Mucosa of stomach (tissue), 1 donor: ENCODE measurements at regions not wholly inside any gene's neighbourhood (a gene's known extent, or its start where the extent isn't known, plus 50 kb on each side); places are given as distances from the start of the nearest gene placed in this dataset.

Experiments used
- H3K27me3 ChIP-seq: one replicate; pipeline ENCODE4 v1.7.0; 2013; ENCODE audit warnings: mild to moderate bottlenecking, low read length; ENCODE audit not compliant: control insufficient read depth, insufficient read depth
- H3K36me3 ChIP-seq: one replicate; pipeline ENCODE4 v1.7.0; 2013; ENCODE audit warnings: low read length; ENCODE audit not compliant: control insufficient read depth, insufficient read depth
- H3K4me1 ChIP-seq: one replicate; pipeline ENCODE4 v1.7.0; 2013; ENCODE audit warnings: mild to moderate bottlenecking, low read length; ENCODE audit not compliant: control insufficient read depth, insufficient read depth
- H3K4me3 ChIP-seq: one replicate; pipeline ENCODE4 v1.7.0; 2013; ENCODE audit warnings: low read length
- H3K9ac ChIP-seq: one replicate; pipeline ENCODE4 v1.7.0; 2013; ENCODE audit warnings: mild to moderate bottlenecking, low read length, moderate library complexity
- H3K9me3 ChIP-seq: one replicate; pipeline ENCODE4 v1.7.0; 2013; ENCODE audit warnings: mild to moderate bottlenecking, low read length, moderate library complexity; ENCODE audit not compliant: control insufficient read depth
- donor health status: Pancreatic carcinoma.

DNA sequence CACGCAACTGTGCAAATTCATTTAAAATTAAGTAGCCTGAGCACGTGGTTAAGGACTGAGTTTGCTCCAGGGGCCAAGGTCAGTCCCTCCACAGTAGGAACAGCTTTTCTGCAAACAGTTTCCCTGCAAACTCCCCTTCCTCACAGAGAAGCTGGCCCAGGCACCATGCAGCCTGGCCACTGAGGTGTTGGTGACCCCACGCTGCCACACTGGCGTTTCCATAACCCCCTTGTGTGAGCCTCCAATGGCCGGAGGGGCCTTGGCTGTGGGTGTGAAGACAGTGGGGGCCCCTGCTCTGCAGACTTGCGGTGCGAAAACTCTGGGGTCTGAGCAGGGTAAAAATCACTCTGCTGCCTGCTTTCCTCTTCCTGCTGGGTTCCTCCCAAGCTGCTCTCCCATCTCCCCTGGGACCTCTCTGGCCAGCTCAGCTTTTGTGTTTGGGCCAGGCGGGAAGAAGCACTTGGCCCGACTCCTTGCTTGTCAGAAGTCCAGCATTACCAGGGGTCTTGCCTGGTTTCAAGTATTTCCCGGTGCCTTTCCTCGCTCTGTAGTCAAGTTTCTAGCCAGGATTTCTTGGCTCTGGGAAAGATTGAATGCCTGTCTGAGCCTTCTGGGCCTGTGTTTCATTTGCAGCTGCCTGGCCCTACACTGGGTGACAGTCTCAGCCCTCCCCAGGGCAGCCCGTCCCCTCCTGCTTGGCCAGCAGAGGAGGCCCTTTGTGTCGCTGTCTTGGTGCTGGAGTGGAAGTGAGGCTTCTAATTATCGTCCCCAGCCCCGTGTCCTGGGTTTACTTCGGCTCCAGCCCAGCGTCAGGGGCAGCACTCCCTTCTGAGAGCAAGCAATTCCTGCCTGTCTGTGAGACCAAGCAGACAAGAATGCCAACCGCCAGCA lies 131.4 kb upstream of the SLC1A4 start:
- no peaks in the 10 kb centered on the region for H3K36me3 ChIP-seq
- peaks cover 30% of the 10 kb centered on the region for H3K4me1 ChIP-seq
- H3K9me3 ChIP-seq, result no peaks in the 10 kb centered on the region
- peak overlapping the region; percentile 72 for H3K9ac ChIP-seq
- H3K27me3 ChIP-seq, result no peaks in the 10 kb centered on the region
- no peak overlapping the region for H3K4me3 ChIP-seq

DNA sequence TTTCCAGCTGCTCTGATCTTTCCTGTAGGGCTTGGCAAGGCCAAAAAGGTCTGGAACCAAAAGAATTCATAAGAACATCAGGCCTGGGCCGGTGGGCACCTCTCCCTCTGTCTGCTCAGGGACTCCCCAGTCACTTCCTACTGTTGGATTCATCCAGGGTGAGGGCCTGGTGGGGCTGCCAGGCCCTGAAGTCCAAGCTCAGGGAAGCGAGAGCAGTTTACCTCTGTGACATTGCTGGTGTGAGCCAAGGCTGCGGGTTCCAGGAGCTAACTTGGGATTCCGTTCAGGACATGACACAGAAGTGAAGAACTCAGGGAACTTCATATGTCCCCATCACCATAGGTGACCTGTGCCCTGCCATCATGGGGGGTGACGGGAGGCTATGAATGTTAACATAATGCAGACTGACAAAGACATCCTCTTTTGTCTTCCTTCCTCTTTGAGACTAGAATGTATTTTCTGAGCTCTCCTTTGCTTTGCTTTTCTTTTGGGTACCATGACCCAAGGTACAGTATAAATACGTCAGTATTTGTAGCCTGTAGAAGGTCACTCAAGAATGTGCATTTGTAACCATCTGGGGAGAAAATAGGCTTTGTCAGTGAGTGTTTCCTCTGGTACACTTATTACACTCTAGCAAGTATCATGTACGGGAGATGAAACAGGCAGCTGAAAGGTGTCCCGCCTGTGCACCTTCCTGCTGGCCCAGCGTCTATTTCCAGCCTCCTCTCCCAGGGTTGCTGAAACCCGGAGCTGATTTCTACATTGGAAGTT lies 130.5 kb upstream of the SLC1A4 start:
- H3K36me3 ChIP-seq, result no peaks in the 10 kb centered on the region
- peaks cover 30% of the 10 kb centered on the region for H3K4me1 ChIP-seq
- peak overlapping the region; percentile 72 for H3K9ac ChIP-seq
- H3K4me3 ChIP-seq, result peak overlapping the region; percentile 6
- H3K27me3 ChIP-seq, result no peaks in the 10 kb centered on the region
- H3K9me3 ChIP-seq, result no peaks in the 10 kb centered on the region

DNA sequence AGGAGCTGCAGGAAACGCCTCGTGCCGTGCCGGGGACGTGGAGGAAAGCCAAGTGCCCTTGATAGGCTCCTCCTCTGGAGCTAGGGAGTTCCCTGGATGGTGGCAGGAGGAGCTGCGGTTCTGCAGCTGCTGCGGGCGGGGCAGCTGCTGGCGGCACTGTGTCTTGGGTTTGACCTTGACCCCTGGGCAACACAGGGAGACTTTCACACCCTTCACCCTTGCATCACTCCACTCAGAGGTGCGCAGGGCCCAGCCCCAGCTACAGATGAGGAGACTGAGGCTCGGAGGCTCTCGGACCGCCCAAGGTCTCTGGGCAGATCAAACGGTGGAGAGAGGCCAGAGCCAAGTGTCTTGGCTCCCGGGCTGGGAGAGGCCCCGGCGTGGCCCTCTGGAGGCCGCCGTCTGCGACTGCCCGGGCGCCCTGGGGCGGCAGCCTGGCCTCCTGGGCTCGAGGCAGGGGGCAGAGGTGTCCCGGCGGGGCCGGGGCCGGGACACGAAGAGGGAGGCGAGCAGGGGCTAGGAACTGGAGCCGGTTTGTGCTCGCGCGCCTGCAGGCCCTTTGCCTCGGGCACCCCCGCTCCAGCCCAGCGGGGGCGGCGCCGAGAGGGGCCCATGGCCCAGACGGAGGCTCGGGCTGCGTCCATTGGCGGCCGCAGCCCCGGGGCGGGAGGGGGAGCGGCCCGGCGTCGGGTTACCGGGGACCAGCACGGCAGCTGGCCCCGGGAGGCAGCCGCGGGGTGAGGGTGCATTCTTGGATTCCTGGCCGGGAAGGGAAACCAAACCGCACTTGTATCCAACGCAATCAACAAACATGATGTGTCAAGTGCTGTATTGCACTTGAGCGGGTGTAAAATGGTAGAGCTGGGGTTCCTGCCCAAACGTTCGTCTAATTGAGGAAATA lies 129.6 kb upstream of the SLC1A4 start:
- Histone ChIP-seq H3K27me3 (no peaks in the 10 kb centered on the region), H3K9ac (peak overlapping the region; percentile 72), H3K4me3 (peak overlapping the region; percentile 6), H3K9me3 (no peaks in the 10 kb centered on the region), H3K36me3 (no peaks in the 10 kb centered on the region), H3K4me1 (peaks cover 33% of the 10 kb centered on the region)

GRCh38 chr2:64860276-64860885 lies 128.8 kb upstream of the SLC1A4 start:
- Histone ChIP-seq H3K4me1 (peaks cover 36% of the 10 kb centered on the region), H3K4me3 (no peak overlapping the region), H3K9ac (peak overlapping the region; percentile 72), H3K36me3 (no peaks in the 10 kb centered on the region), H3K27me3 (no peaks in the 10 kb centered on the region), H3K9me3 (no peaks in the 10 kb centered on the region)

- Histone ChIP-seq H3K9ac (no peak overlapping the region), H3K4me1 (peaks cover 41% of the 10 kb centered on the region)
These were observed 128.3 kb upstream of the SLC1A4 start for GRCh38 chr2:64860936-64861335.

DNA sequence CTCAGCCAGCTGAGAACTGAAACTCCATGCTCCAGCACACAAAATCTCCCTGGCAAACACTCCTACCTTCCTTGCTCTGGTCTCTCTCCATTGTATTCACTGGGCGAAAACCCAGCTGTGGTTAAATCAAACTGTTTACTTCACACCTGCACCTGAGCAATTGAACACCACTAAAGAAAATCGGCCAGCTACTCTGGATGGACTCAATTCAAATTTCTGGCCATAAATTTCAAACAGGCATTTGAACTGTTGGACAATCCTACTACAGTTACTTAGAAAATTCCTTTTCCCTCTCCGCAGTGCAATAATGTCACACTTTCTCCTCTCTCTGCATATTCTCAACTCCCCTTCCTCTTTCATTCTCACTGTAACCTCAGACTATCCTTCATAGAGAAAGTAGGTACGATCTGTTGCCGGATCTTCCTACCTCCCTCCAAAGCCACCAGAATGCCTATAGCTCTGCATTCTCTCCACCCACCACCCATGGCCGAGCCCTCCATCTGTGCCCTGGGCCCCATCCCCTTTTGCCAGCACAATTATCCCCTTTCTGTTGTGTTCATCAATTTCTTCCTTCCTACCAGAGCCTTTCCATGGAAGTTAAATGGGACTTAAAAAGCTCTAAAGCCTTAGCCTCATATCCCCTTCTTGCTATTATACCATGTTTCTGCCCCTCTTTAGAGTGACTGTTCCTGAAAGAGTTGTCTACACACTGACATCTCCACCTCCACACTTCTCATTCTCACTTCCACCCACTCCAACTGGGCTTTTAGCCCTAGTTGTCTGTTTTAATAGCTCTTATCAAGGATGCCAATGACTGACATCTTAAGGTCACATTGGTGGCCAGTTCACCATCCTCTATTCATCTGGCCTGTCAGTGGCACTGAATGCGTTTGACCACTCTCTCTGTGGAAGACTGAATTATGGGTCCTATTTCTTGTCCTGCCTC lies 127.5 kb upstream of the SLC1A4 start:
- H3K36me3 ChIP-seq, result no peaks in the 10 kb centered on the region
- no peaks in the 10 kb centered on the region for H3K27me3 ChIP-seq
- H3K4me1 ChIP-seq, result peaks cover 41% of the 10 kb centered on the region
- no peak overlapping the region for H3K4me3 ChIP-seq
- no peaks in the 10 kb centered on the region for H3K9me3 ChIP-seq
- H3K9ac ChIP-seq, result no peak overlapping the region

More at GRCh38 chr2:64860936-64861335, 128.3 kb upstream of the SLC1A4 start:
- Histone ChIP-seq H3K27me3 (no peaks in the 10 kb centered on the region), H3K36me3 (no peaks in the 10 kb centered on the region), H3K4me3 (no peak overlapping the region), H3K9me3 (no peaks in the 10 kb centered on the region)

DNA sequence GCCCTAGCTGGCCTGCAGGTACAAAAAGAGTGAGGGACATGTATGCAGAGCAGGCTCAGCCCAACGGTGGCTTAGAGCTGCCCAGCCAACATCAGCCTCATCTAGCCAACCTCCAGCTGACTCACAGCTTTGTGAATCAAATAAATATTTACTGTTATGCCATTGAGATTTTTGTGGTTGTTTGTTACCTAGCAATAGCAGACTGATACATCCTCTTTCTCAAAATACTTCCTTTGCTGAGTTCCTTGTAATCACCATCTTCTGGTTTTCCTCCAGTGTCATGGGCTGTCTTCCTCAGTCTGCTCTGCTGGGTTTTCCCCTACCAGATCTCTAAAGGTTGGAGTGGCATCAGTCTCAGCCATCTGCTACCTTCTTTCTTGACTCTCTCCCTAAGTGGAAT lies 126.6 kb upstream of the SLC1A4 start:
- H3K9ac ChIP-seq, result no peak overlapping the region
- peaks cover 39% of the 10 kb centered on the region for H3K4me1 ChIP-seq
- H3K4me3 ChIP-seq, result no peak overlapping the region
- H3K27me3 ChIP-seq, result no peaks in the 10 kb centered on the region
- H3K36me3 ChIP-seq, result no peaks in the 10 kb centered on the region
- no peaks in the 10 kb centered on the region for H3K9me3 ChIP-seq

DNA sequence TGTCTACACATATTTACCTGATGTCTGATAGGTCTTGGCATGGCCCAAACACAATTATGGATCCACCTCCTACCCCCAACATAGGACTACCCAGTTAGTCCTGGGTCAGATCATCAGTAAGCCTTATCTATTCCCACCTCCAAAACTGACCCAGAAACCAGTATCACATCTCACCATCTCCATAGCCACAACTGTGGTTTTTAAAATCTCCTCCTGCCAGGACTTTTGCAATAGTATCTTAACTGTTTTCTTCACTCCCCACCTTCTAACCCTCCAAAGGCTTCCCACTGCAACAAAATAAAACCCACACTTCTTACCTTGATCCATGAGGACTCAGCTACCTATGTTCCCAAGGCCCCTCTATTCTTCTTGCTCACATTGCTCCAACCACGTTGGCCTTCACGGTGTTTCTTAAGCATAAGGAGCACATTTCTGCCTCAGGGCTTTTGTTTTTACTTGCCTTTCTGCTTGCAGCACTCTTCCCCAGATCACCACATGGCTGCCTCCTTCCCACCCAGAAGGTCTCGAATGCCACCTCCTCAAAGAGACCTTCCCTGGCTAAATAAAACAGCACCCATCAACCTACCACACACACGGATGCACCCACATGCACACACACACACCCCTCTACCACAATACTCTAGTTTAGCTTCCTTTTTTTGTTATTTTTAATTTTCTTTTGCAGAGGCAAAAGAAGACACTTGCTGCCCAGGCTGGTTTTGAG lies 125.9 kb upstream of the SLC1A4 start:
- no peak overlapping the region for H3K4me3 ChIP-seq
- no peaks in the 10 kb centered on the region for H3K36me3 ChIP-seq
- no peaks in the 10 kb centered on the region for H3K27me3 ChIP-seq
- H3K9me3 ChIP-seq, result no peaks in the 10 kb centered on the region
- no peak overlapping the region for H3K9ac ChIP-seq
- H3K4me1 ChIP-seq, result peaks cover 33% of the 10 kb centered on the region

DNA sequence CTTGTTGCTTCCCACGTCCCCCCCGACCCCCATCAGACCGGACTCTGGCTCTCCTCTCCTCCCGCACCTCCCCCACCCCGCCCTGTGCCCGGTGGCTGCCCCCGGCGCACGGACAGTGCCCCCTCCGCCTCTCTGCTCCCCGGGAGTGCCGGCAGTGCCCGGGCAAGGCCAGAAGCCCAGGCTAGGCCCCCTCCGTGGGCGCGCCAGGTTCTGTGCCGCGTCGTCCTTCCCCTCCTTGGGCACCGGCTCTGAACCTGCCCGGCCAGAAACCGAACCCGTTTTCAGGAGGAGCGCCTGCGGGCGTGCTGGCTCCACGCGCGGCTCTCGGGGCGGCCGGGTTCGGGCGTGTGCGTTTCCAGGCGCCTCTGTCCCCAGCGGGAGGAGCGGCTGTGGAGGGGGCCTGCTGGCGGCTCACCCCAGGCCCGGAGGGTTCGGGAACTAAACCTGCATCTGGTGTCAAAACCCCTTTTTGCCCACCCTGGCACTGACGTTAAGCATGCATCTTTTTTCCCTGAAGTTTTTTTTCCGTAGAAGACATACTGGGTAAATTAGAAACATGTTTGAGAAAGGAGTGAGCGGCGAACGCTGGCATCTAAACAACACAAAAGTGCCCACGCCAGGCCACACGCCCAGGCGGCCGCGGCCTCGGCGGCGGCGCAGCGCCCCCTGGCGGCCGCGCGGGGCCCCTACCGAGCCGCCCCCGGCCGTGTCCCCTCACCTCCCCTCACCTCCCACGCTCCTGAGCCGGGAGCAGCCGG lies 123.9 kb upstream of the SLC1A4 start:
- no peaks in the 10 kb centered on the region for H3K9me3 ChIP-seq
- peaks cover 13% of the 10 kb centered on the region for H3K4me1 ChIP-seq
- H3K36me3 ChIP-seq, result no peaks in the 10 kb centered on the region
- no peaks in the 10 kb centered on the region for H3K27me3 ChIP-seq
- peak overlapping the region; percentile 77 for H3K9ac ChIP-seq
- H3K4me3 ChIP-seq, result peak overlapping the region; percentile 64

- Histone ChIP-seq H3K36me3 (no peaks in the 10 kb centered on the region), H3K4me1 (peaks cover 11% of the 10 kb centered on the region), H3K9me3 (no peaks in the 10 kb centered on the region), H3K27me3 (no peaks in the 10 kb centered on the region), H3K4me3 (no peak overlapping the region), H3K9ac (no peak overlapping the region)
These were observed 123.3 kb upstream of the SLC1A4 start for GRCh38 chr2:64865831-64866345.
